DOHH2 (cell line): ENCODE measurements at regions not wholly inside any gene's neighbourhood (a gene's known extent, or its start where the extent isn't known, plus 50 kb on each side); places are given as distances from the start of the nearest gene placed in this dataset.

Experiments used
- CTCF ChIP-seq: fragments of 200-600 bp; sonication (generic); IDR thresholded peaks from one replicate; pipeline ENCODE4 v1.5.1; 2014; ENCODE audit warnings: antibody characterized with exemption, mild to moderate bottlenecking, low read depth, low read length; ENCODE audit not compliant: poor library complexity, severe bottlenecking
- EZH2phosphoT487 ChIP-seq: fragments of 200-600 bp; sonication (generic); IDR thresholded peaks from 2 replicates; pipeline ENCODE4 v1.6.1; 2017; ENCODE audit warnings: borderline replicate concordance, mild to moderate bottlenecking, antibody characterized with exemption, low read length, moderate library complexity, mixed read lengths

GRCh38 chr10:33038672-33039071 is 80.6 kb upstream of the ITGB1 start:
- TF ChIP-seq CTCF (no peak), EZH2phosphoT487 (no peak)
